GM12891 (cell line): ENCODE measurements at regions not wholly inside any gene's neighbourhood (a gene's known extent, or its start where the extent isn't known, plus 50 kb on each side); places are given as distances from the start of the nearest gene placed in this dataset.
"Not testable (repeated sequence)": the region's sequence is repeated elsewhere in the genome, so short reads cannot be mapped to it uniquely, and the experiment has no call there.

ENCODE experiments used
- DNase-seq: peaks from one replicate; pipeline ENCODE4 v3.0.0; 2011; ENCODE audit warnings: low spot score; ENCODE audit not compliant: insufficient read length
- FAIRE-seq: peaks from 2 replicates; lab custom pipeline; 2011; peaks lifted over from hg19 to GRCh38; lab: Jason Lieb, UNC
- PAX5 ChIP-seq: IDR thresholded peaks from 2 replicates; pipeline ENCODE4 v1.6.1; 2011; ENCODE audit warnings: low read length, moderate library complexity, mild to moderate bottlenecking; ENCODE audit not compliant: insufficient read depth, severe bottlenecking
- POLR2A ChIP-seq: IDR thresholded peaks from 2 replicates; pipeline ENCODE4 v1.6.1; 2011; ENCODE audit warnings: low read depth, low read length, control low read depth
- POLR2AphosphoS5 ChIP-seq: IDR thresholded peaks from 2 replicates; pipeline ENCODE4 v1.6.1; 2011; ENCODE audit warnings: low read depth, low read length, control low read depth
- POU2F2 ChIP-seq: IDR thresholded peaks from 2 replicates; pipeline ENCODE4 v1.6.1; 2011; ENCODE audit warnings: low read depth, mild to moderate bottlenecking, control low read depth, low read length, moderate library complexity
- SPI1 ChIP-seq: IDR thresholded peaks from 2 replicates; pipeline ENCODE4 v1.6.1; 2011; ENCODE audit warnings: low read depth, low read length, control low read depth
- TAF1 ChIP-seq: IDR thresholded peaks from 2 replicates; pipeline ENCODE4 v1.6.1; 2011; ENCODE audit warnings: low read depth, low read length, control low read depth

- DNase-seq, FAIRE-seq: not testable (repeated sequence)
Observed at GRCh38 chr18:7178568-7178967, 52.3 kb upstream of the LRRC30 start.

GRCh38 chr18:7177116-7177744 lies 53.7 kb upstream of the LRRC30 start:
- FAIRE-seq (no peak), DNase-seq (peak; percentile 32)
- TF ChIP-seq POLR2AphosphoS5 (no peak), POU2F2 (no peak)

GRCh38 chr18:7174344-7175095 lies 56.4 kb upstream of the LRRC30 start:
- DNase-seq (no peak), FAIRE-seq (no peak)
- no peak for TF ChIP-seq POLR2AphosphoS5
- no peak for TF ChIP-seq POLR2A
- no peak for TF ChIP-seq POU2F2
- no peak for TF ChIP-seq SPI1
- TF ChIP-seq PAX5, result no peak
- TF ChIP-seq TAF1, result no peak

GRCh38 chr18:7173216-7173615 lies 55.6 kb upstream of the LAMA1 start:
- DNase-seq (no peak), FAIRE-seq (no peak)
- TF ChIP-seq TAF1 (no peak), POLR2AphosphoS5 (no peak), POU2F2 (no peak), PAX5 (no peak), POLR2A (no peak), SPI1 (no peak)

- DNase-seq (no peak), FAIRE-seq (no peak)
- no peak for TF ChIP-seq SPI1
- no peak for TF ChIP-seq POU2F2
- no peak for TF ChIP-seq POLR2A
Observed at GRCh38 chr18:7172611-7173010, 55.0 kb upstream of the LAMA1 start.

- no peak for TF ChIP-seq PAX5
- no peak for TF ChIP-seq TAF1
- TF ChIP-seq SPI1, result no peak
- TF ChIP-seq POLR2AphosphoS5, result no peak
- no peak for TF ChIP-seq POLR2A
- no peak for TF ChIP-seq POU2F2
- no peak for FAIRE-seq
- no peak for DNase-seq
Observed at GRCh38 chr18:7170292-7170691, 52.7 kb upstream of the LAMA1 start.

- TF ChIP-seq POLR2AphosphoS5 (no peak), PAX5 (no peak), SPI1 (no peak), TAF1 (no peak)
- DNase-seq, result no peak
- FAIRE-seq, result no peak
Observed at GRCh38 chr18:7169601-7170000, 52.0 kb upstream of the LAMA1 start.

GRCh38 chr18:7168408-7168807 lies 50.8 kb upstream of the LAMA1 start:
- DNase-seq, result no peak
- TF ChIP-seq POLR2A, result no peak
- no peak for TF ChIP-seq TAF1
- TF ChIP-seq SPI1, result no peak
- TF ChIP-seq POU2F2, result no peak
- TF ChIP-seq PAX5, result no peak
- TF ChIP-seq POLR2AphosphoS5, result no peak
- FAIRE-seq, result no peak
